Tibial nerve (tissue), 4 donors: ENCODE measurements at regions not wholly inside any gene's neighbourhood (a gene's known extent, or its start where the extent isn't known, plus 50 kb on each side); places are given as distances from the start of the nearest gene placed in this dataset.

ENCODE experiments used
- DNase-seq, 2 donors: peaks; one replicate each; pipeline ENCODE4 v3.0.0-alpha.2; 2019; ENCODE audit warnings: low spot score in 2 of 2
- H3K27ac ChIP-seq, 4 donors: fragments of 200-600 bp; sonication (generic) in 3 of 4; one replicate each; pipeline ENCODE4 v1.5.1; 2017 to 2019; ENCODE audit warnings: mild to moderate bottlenecking in 1 of 4
- H3K27me3 ChIP-seq, 2 donors: fragments of 200-600 bp; sonication (generic) in 1 of 2; one replicate each; pipeline versions ENCODE4 v1.5.1 to v1.6.0; 2017 to 2019
- H3K36me3 ChIP-seq, 3 donors: fragments of 200-600 bp; sonication (generic); one replicate each; pipeline ENCODE4 v1.5.1; 2018 to 2019
- H3K4me1 ChIP-seq, 4 donors: fragments of 200-600 bp; sonication (generic) in 3 of 4; one replicate each; pipeline ENCODE4 v1.5.1; 2017 to 2019
- H3K4me3 ChIP-seq, 4 donors: fragments of 200-600 bp; sonication (generic) in 3 of 4; one replicate each; pipeline ENCODE4 v1.5.1; 2017 to 2019; ENCODE audit warnings: mild to moderate bottlenecking in 1 of 4, moderate library complexity in 1 of 4
- H3K9me3 ChIP-seq, 4 donors: fragments of 200-600 bp; sonication (generic) in 3 of 4; one replicate each; pipeline ENCODE4 v1.5.1; 2017 to 2019
- EP300 ChIP-seq, 2 donors: sonication (generic); formaldehyde crosslinking; IDR thresholded peaks; one replicate each; pipeline ENCODE4 v1.6.1; 2017; ENCODE audit warnings: antibody characterized with exemption in 2 of 2, mild to moderate bottlenecking in 1 of 2
- POLR2A ChIP-seq, 2 donors: fragments of 450-650 bp; IDR thresholded peaks; one replicate each; pipeline ENCODE4 v1.6.1; 2017; ENCODE audit warnings: antibody characterized with exemption in 2 of 2, mild to moderate bottlenecking in 2 of 2, moderate library complexity in 2 of 2
- WGBS, 2 donors: methylation state at CpG; one replicate each; pipeline ENCODE4 v1.1.5; 2018; 5-methylcytosine and 5-hydroxymethylcytosine counted together
- TF ChIP-seq, protein P1 (sequence below), 5 experiments: fragments of 200-600 bp in 3 of 5; fragments of 450-650 bp in 2 of 5; sonication (generic) in 3 of 5; IDR thresholded peaks; one replicate each; pipeline ENCODE4 v1.5.1; 2016 to 2019; ENCODE audit warnings: antibody characterized with exemption in 5 of 5, mild to moderate bottlenecking in 3 of 5, moderate library complexity in 2 of 5

DNA sequence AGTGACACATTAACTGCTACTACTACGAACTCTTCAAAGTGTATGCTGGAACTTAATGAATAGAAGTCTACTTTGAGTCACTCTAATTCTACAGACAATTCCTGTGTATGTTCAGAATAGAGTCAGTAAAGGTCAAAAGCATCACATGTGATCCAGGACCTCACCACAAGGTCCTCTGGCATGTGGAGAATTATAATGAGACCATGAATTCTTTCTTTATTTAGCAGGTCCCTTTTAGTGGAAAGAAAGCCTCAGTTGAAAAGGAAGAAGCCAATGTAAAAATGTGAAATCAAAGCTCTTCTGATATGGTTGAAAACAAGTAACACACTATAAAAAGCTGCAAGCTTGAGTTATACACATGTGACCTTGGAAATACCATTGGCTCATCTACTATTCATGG is 1612.1 kb upstream of the GOT2 start:
- WGBS, 2 donors = 45 to 61% methylated on average over 1 of the region's 1 CpG
- no peak overlapping the region for H3K4me3 ChIP-seq

DNA sequence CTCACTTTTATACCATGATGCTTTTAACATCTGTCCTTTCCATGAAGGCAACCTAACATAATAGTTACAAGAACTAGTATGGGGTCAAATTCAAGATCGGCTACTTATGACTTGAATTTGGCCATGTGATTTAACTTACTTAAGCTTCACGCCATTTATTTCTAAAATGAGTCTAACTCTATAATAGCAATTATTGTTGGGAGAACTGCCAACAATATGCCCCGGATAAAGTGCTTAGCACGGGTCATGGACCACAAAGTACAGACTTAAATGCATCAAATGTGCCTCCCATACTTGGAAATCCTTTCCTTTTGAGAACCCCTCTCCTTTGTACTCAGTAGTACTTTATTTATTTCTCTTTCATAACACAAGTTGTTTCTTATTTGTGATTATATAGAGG is 1603.6 kb upstream of the GOT2 start:
- H3K27ac ChIP-seq = no peak overlapping the region
- no peaks in the 10 kb centered on the region for H3K4me1 ChIP-seq
- WGBS, 2 donors = 40 to 43% methylated on average over 4 of the region's 4 CpGs
- H3K27me3 ChIP-seq = no peaks in the 10 kb centered on the region
- no peak for DNase-seq
- H3K36me3 ChIP-seq = no peaks in the 10 kb centered on the region
- TF ChIP-seq, protein P1, sequence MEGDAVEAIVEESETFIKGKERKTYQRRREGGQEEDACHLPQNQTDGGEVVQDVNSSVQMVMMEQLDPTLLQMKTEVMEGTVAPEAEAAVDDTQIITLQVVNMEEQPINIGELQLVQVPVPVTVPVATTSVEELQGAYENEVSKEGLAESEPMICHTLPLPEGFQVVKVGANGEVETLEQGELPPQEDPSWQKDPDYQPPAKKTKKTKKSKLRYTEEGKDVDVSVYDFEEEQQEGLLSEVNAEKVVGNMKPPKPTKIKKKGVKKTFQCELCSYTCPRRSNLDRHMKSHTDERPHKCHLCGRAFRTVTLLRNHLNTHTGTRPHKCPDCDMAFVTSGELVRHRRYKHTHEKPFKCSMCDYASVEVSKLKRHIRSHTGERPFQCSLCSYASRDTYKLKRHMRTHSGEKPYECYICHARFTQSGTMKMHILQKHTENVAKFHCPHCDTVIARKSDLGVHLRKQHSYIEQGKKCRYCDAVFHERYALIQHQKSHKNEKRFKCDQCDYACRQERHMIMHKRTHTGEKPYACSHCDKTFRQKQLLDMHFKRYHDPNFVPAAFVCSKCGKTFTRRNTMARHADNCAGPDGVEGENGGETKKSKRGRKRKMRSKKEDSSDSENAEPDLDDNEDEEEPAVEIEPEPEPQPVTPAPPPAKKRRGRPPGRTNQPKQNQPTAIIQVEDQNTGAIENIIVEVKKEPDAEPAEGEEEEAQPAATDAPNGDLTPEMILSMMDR (IDR thresholded peaks at IDR 0.05) = no peak
- no peak for TF ChIP-seq EP300 (IDR thresholded peaks at IDR 0.05)
- TF ChIP-seq POLR2A (IDR thresholded peaks at IDR 0.05) = no peak
- H3K9me3 ChIP-seq = peaks cover 0 to 2% (median 0%) of the 10 kb centered on the region in 4 donors
- no peak overlapping the region for H3K4me3 ChIP-seq

More for the DNA sequence above, 1612.1 kb upstream of the GOT2 start:
- H3K27me3 ChIP-seq = no peaks in the 10 kb centered on the region
- no peak overlapping the region for H3K27ac ChIP-seq
- H3K36me3 ChIP-seq = no peaks in the 10 kb centered on the region
- H3K4me1 ChIP-seq = no peaks in the 10 kb centered on the region
- no peaks in the 10 kb centered on the region for H3K9me3 ChIP-seq
- no peak for TF ChIP-seq EP300 (IDR thresholded peaks at IDR 0.05)
- TF ChIP-seq, protein P1 (IDR thresholded peaks at IDR 0.05) = no peak
- no peak for TF ChIP-seq POLR2A (IDR thresholded peaks at IDR 0.05)
- DNase-seq = no peak

DNA sequence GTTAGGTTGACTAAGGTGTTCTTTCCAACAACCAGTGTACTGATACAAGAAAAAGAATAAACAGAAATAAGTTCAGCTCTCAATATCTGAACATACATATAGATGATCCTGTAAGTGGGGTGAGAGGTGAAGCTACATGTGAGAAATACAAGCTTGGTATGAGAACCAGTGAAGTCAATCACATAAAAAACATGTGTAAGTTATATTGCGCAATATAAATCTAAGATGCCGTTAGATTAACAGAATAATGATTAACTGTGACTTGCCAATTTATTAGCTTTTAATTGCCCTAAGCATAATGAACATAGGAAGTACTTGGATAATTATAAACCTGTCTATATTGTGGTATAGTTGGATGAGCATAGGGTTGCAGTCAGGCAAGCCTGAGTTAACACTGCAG is 1597.1 kb upstream of the GOT2 start:
- 47 to 48% methylated on average over 2 of the region's 2 CpGs for WGBS, 2 donors
- H3K9me3 ChIP-seq = peaks cover 0 to 8% (median 0%) of the 10 kb centered on the region in 4 donors
- H3K27ac ChIP-seq = no peak overlapping the region
- TF ChIP-seq POLR2A (IDR thresholded peaks at IDR 0.05) = no peak
- TF ChIP-seq, protein P1 (IDR thresholded peaks at IDR 0.05) = no peak
- no peak for TF ChIP-seq EP300 (IDR thresholded peaks at IDR 0.05)
- no peak overlapping the region for H3K4me3 ChIP-seq
- no peaks in the 10 kb centered on the region for H3K4me1 ChIP-seq
- no peaks in the 10 kb centered on the region for H3K27me3 ChIP-seq
- H3K36me3 ChIP-seq = no peaks in the 10 kb centered on the region
- DNase-seq = no peak

DNA sequence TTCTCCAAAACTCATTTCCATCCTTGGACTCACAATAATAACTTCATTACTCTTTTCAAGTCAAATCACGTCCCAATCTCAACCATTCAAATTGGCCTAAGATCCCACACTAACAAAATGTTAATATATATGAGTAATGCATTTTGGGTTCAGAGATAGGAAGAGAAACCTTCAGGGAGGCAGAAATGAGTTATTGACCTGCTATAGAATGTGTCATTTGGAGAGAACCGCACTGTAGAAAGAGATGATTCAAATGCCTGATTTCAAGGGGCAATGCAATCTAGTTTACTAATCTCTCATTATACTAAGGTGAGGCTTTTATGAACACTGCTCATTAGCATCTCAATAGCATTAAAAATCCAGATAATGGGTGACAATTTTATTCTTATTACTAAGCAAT is 1595.0 kb upstream of the GOT2 start:
- no peak for TF ChIP-seq POLR2A (IDR thresholded peaks at IDR 0.05)
- no peak for TF ChIP-seq EP300 (IDR thresholded peaks at IDR 0.05)
- TF ChIP-seq, protein P1 (IDR thresholded peaks at IDR 0.05) = no peak
- H3K27ac ChIP-seq = no peak overlapping the region
- peaks cover 0 to 8% (median 2%) of the 10 kb centered on the region in 4 donors for H3K9me3 ChIP-seq
- DNase-seq = no peak
- no peaks in the 10 kb centered on the region for H3K27me3 ChIP-seq
- H3K36me3 ChIP-seq = no peaks in the 10 kb centered on the region
- H3K4me1 ChIP-seq = no peaks in the 10 kb centered on the region
- 56 to 77% methylated on average over 2 of the region's 2 CpGs for WGBS, 2 donors
- no peak overlapping the region for H3K4me3 ChIP-seq

DNA sequence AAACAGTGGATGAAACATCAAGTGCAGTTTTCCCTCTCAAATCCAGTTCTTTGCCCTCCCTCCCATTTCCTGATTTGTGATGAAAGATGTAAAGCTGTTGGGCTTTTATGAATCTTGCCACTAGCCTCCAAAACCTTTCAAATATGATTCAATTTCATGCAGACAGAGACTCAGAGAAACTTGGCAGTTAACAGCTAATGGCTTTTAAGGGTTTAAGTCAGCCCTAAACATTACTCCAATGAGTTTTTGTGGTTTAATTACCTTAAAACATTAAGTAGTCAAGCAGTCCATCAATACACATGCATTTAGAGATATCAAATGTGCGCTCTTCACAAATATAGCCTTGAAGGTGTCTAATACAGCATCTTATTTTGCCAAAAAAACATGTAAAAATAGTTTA is 1594.0 kb upstream of the GOT2 start:
- Histone ChIP-seq H3K36me3 (no peaks in the 10 kb centered on the region), H3K4me3 (no peak overlapping the region), H3K9me3 (peaks cover 0 to 8% (median 2%) of the 10 kb centered on the region in 4 donors), H3K27me3 (no peaks in the 10 kb centered on the region), H3K4me1 (no peaks in the 10 kb centered on the region), H3K27ac (no peak overlapping the region)
- no peak for DNase-seq
- no peak for TF ChIP-seq POLR2A (IDR thresholded peaks at IDR 0.05)
- TF ChIP-seq, protein P1 (IDR thresholded peaks at IDR 0.05) = no peak
- no peak for TF ChIP-seq EP300 (IDR thresholded peaks at IDR 0.05)
- 95 to 100% methylated on average over 1 of the region's 1 CpG for WGBS, 2 donors
